ENCODE measurements at regions not wholly inside any gene's neighbourhood (a gene's known extent, or its start where the extent isn't known, plus 50 kb on each side); places are given as distances from the start of the nearest gene placed in this dataset.

GRCh38 chr21:18152371-18152770 lies 92.3 kb upstream of the CHODL start:
- TF ChIP-seq OVOL3 (tag by site-specific recombination; IDR thresholded peaks at IDR 0.05) (no peak), ZNF398 (tag by site-specific recombination; IDR thresholded peaks at IDR 0.05) (no peak), ZNF555 (tag by site-specific recombination; conservative IDR thresholded peaks at IDR 0.05) (no peak), ZNF391 (tag by site-specific recombination; IDR thresholded peaks at IDR 0.05; ENCODE audit: borderline replicate concordance, low read depth) (no peak), TCF7L2 (IDR thresholded peaks at IDR 0.05; ENCODE audit: borderline replicate concordance, low read depth, low read length) (no peak), CTCF (tag by site-specific recombination; IDR thresholded peaks at IDR 0.05) (no peak), FEZF1 (tag by site-specific recombination; IDR thresholded peaks at IDR 0.05) (no peak), GFI1B (tag by site-specific recombination; IDR thresholded peaks at IDR 0.05) (no peak), ZNF155 (tag by site-specific recombination; IDR thresholded peaks at IDR 0.05) (no peak), ZFP3 (tag by site-specific recombination; IDR thresholded peaks at IDR 0.05; ENCODE audit: low read depth) (no peak), ZBTB8A (tag by site-specific recombination; IDR thresholded peaks at IDR 0.05) (no peak), ZBTB44 (tag by site-specific recombination; IDR thresholded peaks at IDR 0.05) (no peak), ZSCAN5A (tag by site-specific recombination; IDR thresholded peaks at IDR 0.05) (no peak), ZSCAN30 (tag by site-specific recombination; IDR thresholded peaks at IDR 0.05) (no peak)
